Liver (tissue), 3 donors: ENCODE measurements at regions not wholly inside any gene's neighbourhood (a gene's known extent, or its start where the extent isn't known, plus 50 kb on each side); places are given as distances from the start of the nearest gene placed in this dataset.

ENCODE experiments used
- ATF3 ChIP-seq: IDR thresholded peaks from 2 replicates; pipeline ENCODE4 v1.6.1; 2016; ENCODE audit warnings: antibody characterized with exemption
- CTCF ChIP-seq: fragments of 150-350 bp; IDR thresholded peaks from 2 replicates; pipeline ENCODE4 v1.5.1; 2017; ENCODE audit warnings: improper control_type of control experiment, low read depth, low read length; ENCODE audit not compliant: missing input control
- EGR1 ChIP-seq, 2 donors: IDR thresholded peaks; 2 replicates each; pipeline ENCODE4 v1.6.1; 2016 to 2018; ENCODE audit warnings: antibody characterized with exemption in 2 of 2, low read depth in 2 of 2
- GABPA ChIP-seq, 2 donors: IDR thresholded peaks in 1 of 2; conservative IDR thresholded peaks in 1 of 2; 2 replicates each; pipeline ENCODE4 v1.6.1; 2016; ENCODE audit warnings: antibody characterized with exemption in 2 of 2, mild to moderate bottlenecking in 1 of 2, moderate library complexity in 1 of 2
- MAX ChIP-seq: IDR thresholded peaks from 2 replicates; pipeline ENCODE4 v1.6.1; 2016; ENCODE audit warnings: antibody characterized with exemption
- REST ChIP-seq: IDR thresholded peaks from 2 replicates; pipeline ENCODE4 v1.6.1; 2016; ENCODE audit warnings: antibody characterized with exemption, mild to moderate bottlenecking
- RXRA ChIP-seq, 2 donors: IDR thresholded peaks; 2 replicates each; pipeline ENCODE4 v1.6.1; 2017 to 2018; ENCODE audit warnings: antibody characterized with exemption in 2 of 2, mild to moderate bottlenecking in 1 of 2
- SP1 ChIP-seq: IDR thresholded peaks from 2 replicates; pipeline ENCODE4 v1.6.1; 2018; ENCODE audit warnings: antibody characterized with exemption, mild to moderate bottlenecking
- YY1 ChIP-seq: IDR thresholded peaks from 2 replicates; pipeline ENCODE4 v1.6.1; 2016; ENCODE audit warnings: antibody characterized with exemption, mild to moderate bottlenecking
- ZBTB33 ChIP-seq: IDR thresholded peaks from 2 replicates; pipeline ENCODE4 v1.6.1; 2016; ENCODE audit warnings: antibody characterized with exemption
- donor health status: healthy.
- donor health status: healthy.

- TF ChIP-seq REST (no peak), CTCF (no peak), ATF3 (no peak), EGR1 (IDR thresholded peaks at IDR 0.05; ENCODE audit: low read depth in 2 of 2) (no peak), GABPA (IDR thresholded peaks at IDR 0.05 in 1 of 2, conservative IDR thresholded peaks at IDR 0.05 in 1 of 2) (no peak), ZBTB33 (no peak), SP1 (no peak), MAX (no peak), YY1 (no peak), RXRA (IDR thresholded peaks at IDR 0.05) (no peak)
These were observed 320.0 kb downstream of the ENC1 start for GRCh38 chr5:74320526-74320925.
